ENCODE measurements at regions not wholly inside any gene's neighbourhood (a gene's known extent, or its start where the extent isn't known, plus 50 kb on each side); places are given as distances from the start of the nearest gene placed in this dataset.

GRCh38 chr1:235027076-235027861, 101.4 kb downstream of the TOMM20 start:
- DNase-seq (ENCODE audit: low spot score): no peak

- no peak for DNase-seq (ENCODE audit: low spot score)
Observed at GRCh38 chr1:235025422-235025984, 103.1 kb downstream of the TOMM20 start.

GRCh38 chr1:235024711-235025421, 103.8 kb downstream of the TOMM20 start:
- DNase-seq (ENCODE audit: low spot score): no peak

GRCh38 chr1:235023711-235024439, 104.8 kb downstream of the TOMM20 start:
- DNase-seq (ENCODE audit: low spot score): no peak

GRCh38 chr1:235022981-235023710, 105.5 kb downstream of the TOMM20 start:
- DNase-seq (ENCODE audit: low spot score): no peak

- DNase-seq (ENCODE audit: low spot score): no peak
Observed at GRCh38 chr1:235022341-235022980, 106.2 kb downstream of the TOMM20 start.

- no peak for DNase-seq (ENCODE audit: low spot score)
Observed at GRCh38 chr1:235021815-235022214, 106.8 kb downstream of the TOMM20 start.

- no peak for DNase-seq (ENCODE audit: low spot score)
Observed at GRCh38 chr1:235021321-235021720, 107.3 kb downstream of the TOMM20 start.

- DNase-seq (ENCODE audit: low spot score): no peak
Observed at GRCh38 chr1:235019961-235020360, 108.7 kb downstream of the TOMM20 start.

- no peak for DNase-seq (ENCODE audit: low spot score)
Observed at GRCh38 chr1:235019471-235019870, 109.2 kb downstream of the TOMM20 start.

GRCh38 chr1:235018720-235019444, 109.8 kb downstream of the TOMM20 start:
- DNase-seq (ENCODE audit: low spot score): no peak

GRCh38 chr1:235018161-235018560, 110.5 kb downstream of the TOMM20 start:
- no peak for DNase-seq (ENCODE audit: low spot score)

GRCh38 chr1:235017719-235018118, 110.9 kb downstream of the TOMM20 start:
- DNase-seq (ENCODE audit: low spot score): no peak

- no peak for DNase-seq (ENCODE audit: low spot score)
Observed at GRCh38 chr1:235017191-235017590, 111.4 kb downstream of the TOMM20 start.

GRCh38 chr1:235015291-235015985, 113.2 kb downstream of the TOMM20 start:
- DNase-seq (ENCODE audit: low spot score): no peak

GRCh38 chr1:235014756-235015155, 113.9 kb downstream of the TOMM20 start:
- no peak for DNase-seq (ENCODE audit: low spot score)

- no peak for DNase-seq (ENCODE audit: low spot score)
Observed at GRCh38 chr1:235013512-235013911, 115.1 kb downstream of the TOMM20 start.

GRCh38 chr1:235012436-235013210, 116.0 kb downstream of the TOMM20 start:
- no peak for DNase-seq (ENCODE audit: low spot score)

All from D341Med (cell line).